ENCODE measurements at regions not wholly inside any gene's neighbourhood (a gene's known extent, or its start where the extent isn't known, plus 50 kb on each side); places are given as distances from the start of the nearest gene placed in this dataset.

- TF ChIP-seq CTCF (IDR thresholded peaks at IDR 0.05) (no peak), POLR2A (IDR thresholded peaks at IDR 0.05) (no peak)
Observed at GRCh38 chr9:100739666-100740065, 161.8 kb downstream of the CAVIN4 start.

All from heart left ventricle (tissue), 13 donors.